Activated naive CD4-positive, alpha-beta T cell treated with anti-CD3 and anti-CD28 coated beads for 36 hours (primary cell): ENCODE measurements at regions not wholly inside any gene's neighbourhood (a gene's known extent, or its start where the extent isn't known, plus 50 kb on each side); places are given as distances from the start of the nearest gene placed in this dataset.
"Not testable (repeated sequence)": the region's sequence is repeated elsewhere in the genome, so short reads cannot be mapped to it uniquely, and the experiment has no call there.

Source experiments
- CTCF ChIA-PET: fragments of 350-600 bp; sonication (Branson Sonifier 250); formaldehyde crosslinking; loops from one replicate; lab custom pipeline; 2021; ENCODE audit warnings: antibody characterized with exemption; lab: Charles Lee
- DNase-seq: peaks from one replicate; pipeline ENCODE4 v3.0.0-alpha.2; 2020
- H3K27ac Mint-ChIP-seq: one replicate; pipeline ENCODE4 v1.8.0; 2021; ENCODE audit warnings: mild to moderate bottlenecking, mixed read lengths
- H3K27me3 Mint-ChIP-seq: one replicate; pipeline ENCODE4 v1.8.0; 2021; ENCODE audit warnings: low read depth, mixed read lengths
- H3K36me3 Mint-ChIP-seq: one replicate; pipeline ENCODE4 v1.8.0; 2021; ENCODE audit warnings: low read depth, mixed read lengths
- H3K4me1 Mint-ChIP-seq: one replicate; pipeline ENCODE4 v1.8.0; 2021; ENCODE audit warnings: low read depth, mixed read lengths
- H3K4me3 Mint-ChIP-seq: one replicate; pipeline ENCODE4 v1.8.0; 2021; ENCODE audit warnings: mild to moderate bottlenecking, moderate library complexity, mixed read lengths
- H3K9me3 Mint-ChIP-seq: one replicate; pipeline ENCODE4 v1.8.0; 2021; ENCODE audit warnings: mixed read lengths
- intact Hi-C: fragments of 100-400 bp; cut with micrococcal nuclease; formaldehyde crosslinking; loops from one replicate; pipeline ENCODE4 v1.15.1; 2023

DNA sequence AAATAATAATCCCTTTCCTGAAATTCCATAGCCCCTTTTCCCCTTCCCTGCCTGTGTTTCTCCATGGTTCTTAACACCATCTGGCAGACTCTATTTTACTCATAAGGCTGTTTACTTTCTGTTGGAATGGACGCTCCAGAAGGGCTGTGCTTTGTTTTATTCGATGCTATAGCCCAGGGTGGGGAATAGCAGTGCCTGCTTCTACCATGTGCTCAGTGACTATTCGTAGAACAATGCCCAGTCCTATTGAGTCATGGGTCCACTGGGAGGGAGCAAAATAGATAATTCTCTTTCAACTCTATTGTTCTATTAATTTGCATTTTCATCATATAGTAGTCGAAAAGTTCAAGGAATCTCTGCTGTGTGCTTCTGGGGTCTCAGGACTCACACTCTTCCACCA lies 565.1 kb downstream of the C6orf118 start:
- Mint-ChIP-seq H3K27me3 (no peaks in the 10 kb centered on the region), H3K36me3 (no peaks in the 10 kb centered on the region)
- intact Hi-C loops: no loop called here

DNA sequence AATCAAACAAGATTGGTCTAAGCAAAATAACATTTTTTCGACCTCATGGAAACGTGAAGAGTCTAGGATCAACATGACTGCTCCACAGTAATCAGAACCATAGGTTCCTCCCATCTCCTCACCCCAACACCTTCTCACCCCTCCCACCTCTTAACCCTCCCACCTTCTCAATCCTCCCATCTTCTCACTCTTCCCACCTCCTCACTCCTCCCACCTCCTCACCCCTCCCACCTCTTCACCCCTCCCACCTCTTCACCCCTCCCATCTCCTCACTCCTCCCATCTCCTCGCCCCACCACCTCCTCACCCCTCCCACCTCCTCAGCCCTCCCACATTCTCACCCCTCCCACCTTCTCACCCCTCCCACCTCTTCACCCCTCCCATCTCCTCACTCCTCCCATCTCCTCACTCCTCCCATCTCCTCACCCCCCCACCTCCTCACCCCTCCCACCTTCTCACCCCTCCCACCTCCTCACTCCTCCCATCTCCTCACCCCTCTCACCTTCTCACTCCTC lies 567.4 kb downstream of the C6orf118 start:
- H3K36me3 Mint-ChIP-seq: no peaks in the 10 kb centered on the region
- H3K4me1 Mint-ChIP-seq: no peaks in the 10 kb centered on the region
- H3K27ac Mint-ChIP-seq: no peak overlapping the region

More for the DNA sequence above, 565.1 kb downstream of the C6orf118 start:
- peaks cover 6% of the 10 kb centered on the region for H3K9me3 Mint-ChIP-seq
- CTCF ChIA-PET: no interaction called here
- no peaks in the 10 kb centered on the region for H3K4me1 Mint-ChIP-seq
- no peak for DNase-seq
- H3K27ac Mint-ChIP-seq: no peak overlapping the region
- no peak overlapping the region for H3K4me3 Mint-ChIP-seq

DNA sequence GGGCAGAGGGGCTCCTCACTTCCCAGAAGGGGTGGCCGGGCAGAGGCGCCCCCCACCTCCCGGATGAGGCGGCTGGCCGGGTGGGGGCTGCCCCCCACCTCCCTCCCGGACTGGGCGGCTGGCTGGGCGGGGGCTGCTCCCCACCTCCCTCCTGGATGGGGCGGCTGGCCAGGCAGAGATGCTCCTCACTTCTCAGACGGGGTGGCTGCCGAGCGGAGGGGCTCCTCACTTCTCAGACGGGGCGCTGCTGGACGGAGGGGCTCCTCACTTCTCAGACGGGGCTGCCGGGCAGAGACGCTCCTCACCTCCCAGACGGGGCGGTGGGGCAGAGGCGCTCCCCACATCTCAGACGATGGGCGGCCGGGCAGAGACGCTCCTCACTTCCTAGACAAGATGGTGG lies 573.3 kb downstream of the C6orf118 start:
- H3K4me3 Mint-ChIP-seq, H3K27ac Mint-ChIP-seq, H3K4me1 Mint-ChIP-seq, DNase-seq, intact Hi-C loops, CTCF ChIA-PET, H3K9me3 Mint-ChIP-seq, H3K36me3 Mint-ChIP-seq, H3K27me3 Mint-ChIP-seq: not testable (repeated sequence)

More for the DNA sequence above, 567.4 kb downstream of the C6orf118 start:
- Mint-ChIP-seq H3K27me3 (no peaks in the 10 kb centered on the region), H3K9me3 (peaks cover 6% of the 10 kb centered on the region), H3K4me3 (no peak overlapping the region)
- no peak for DNase-seq
- CTCF ChIA-PET: no interaction called here
- intact Hi-C loops: no loop called here

DNA sequence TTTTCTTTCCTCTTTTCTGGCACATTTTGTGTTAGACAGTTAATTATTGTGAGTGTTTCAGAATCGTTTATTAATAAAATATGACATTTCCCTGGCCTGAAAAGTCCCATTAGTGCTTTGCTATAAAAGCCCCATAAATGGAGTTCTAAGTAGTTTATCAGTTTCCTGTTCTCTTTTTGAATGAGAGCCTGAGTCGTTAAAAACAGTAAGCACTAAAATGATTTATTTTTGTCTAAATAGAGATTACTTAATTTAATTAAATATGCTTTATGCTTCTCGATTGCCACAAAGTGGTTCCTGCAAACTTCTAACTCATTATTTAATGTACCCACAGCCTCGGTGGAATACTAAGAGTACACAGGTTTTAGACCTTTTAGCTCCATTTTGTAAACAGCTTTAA lies 577.9 kb downstream of the C6orf118 start:
- intact Hi-C loops: no loop called here
- Mint-ChIP-seq H3K36me3 (no peaks in the 10 kb centered on the region), H3K27me3 (no peaks in the 10 kb centered on the region), H3K27ac (no peak overlapping the region), H3K4me1 (no peaks in the 10 kb centered on the region), H3K4me3 (no peak overlapping the region), H3K9me3 (peaks cover 11% of the 10 kb centered on the region)
- CTCF ChIA-PET: no interaction called here
- DNase-seq: no peak

DNA sequence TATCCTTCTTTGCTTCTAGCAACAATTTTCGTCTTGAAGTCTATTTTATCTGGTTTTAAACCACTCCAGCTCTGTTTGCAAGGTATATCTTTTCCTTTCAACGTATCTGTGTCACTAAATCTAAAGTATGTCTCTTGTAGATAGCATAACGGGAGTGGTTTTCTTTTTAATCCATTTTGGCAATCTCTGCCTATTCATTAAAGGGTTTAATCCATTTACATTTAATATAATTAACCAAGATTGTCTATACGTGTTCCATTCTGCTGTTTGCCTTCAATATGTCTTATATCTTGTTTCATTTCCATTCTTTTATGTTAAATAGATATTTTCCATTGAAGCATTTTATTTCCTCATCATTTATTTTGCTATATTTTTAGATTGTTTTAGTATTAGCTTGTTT lies 587.9 kb downstream of the C6orf118 start:
- H3K27me3 Mint-ChIP-seq: no peaks in the 10 kb centered on the region
- no peak for DNase-seq
- CTCF ChIA-PET: no interaction called here
- peaks cover 13% of the 10 kb centered on the region for H3K9me3 Mint-ChIP-seq
- intact Hi-C loops: no loop called here
- H3K4me3 Mint-ChIP-seq: no peak overlapping the region
- no peaks in the 10 kb centered on the region for H3K36me3 Mint-ChIP-seq
- H3K27ac Mint-ChIP-seq: no peak overlapping the region
- no peaks in the 10 kb centered on the region for H3K4me1 Mint-ChIP-seq

DNA sequence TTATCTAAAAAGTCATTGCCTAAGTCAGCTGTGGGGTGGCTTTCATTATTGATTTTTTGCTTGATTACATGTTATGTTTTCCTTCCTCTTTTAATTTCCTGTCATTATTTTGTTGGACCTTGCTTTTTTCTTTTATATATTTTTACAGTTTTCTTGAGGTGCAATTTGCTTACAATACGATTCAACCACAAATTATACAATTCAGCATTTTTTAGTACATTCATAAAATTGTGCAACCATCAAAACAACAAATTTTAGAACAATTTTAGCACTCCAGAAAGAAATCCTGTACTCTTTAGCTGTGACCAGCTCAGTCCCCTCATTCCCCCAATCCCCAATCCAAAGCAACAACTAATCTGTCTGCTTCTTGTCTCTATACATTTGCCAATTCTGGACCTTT lies 608.9 kb downstream of the C6orf118 start:
- no peak overlapping the region for H3K27ac Mint-ChIP-seq
- intact Hi-C loops: no loop called here
- H3K4me1 Mint-ChIP-seq: no peaks in the 10 kb centered on the region
- no peak for DNase-seq
- H3K4me3 Mint-ChIP-seq: no peak overlapping the region
- no peaks in the 10 kb centered on the region for H3K36me3 Mint-ChIP-seq
- CTCF ChIA-PET: no interaction called here
- H3K27me3 Mint-ChIP-seq: no peaks in the 10 kb centered on the region
- peaks cover 7% of the 10 kb centered on the region for H3K9me3 Mint-ChIP-seq

DNA sequence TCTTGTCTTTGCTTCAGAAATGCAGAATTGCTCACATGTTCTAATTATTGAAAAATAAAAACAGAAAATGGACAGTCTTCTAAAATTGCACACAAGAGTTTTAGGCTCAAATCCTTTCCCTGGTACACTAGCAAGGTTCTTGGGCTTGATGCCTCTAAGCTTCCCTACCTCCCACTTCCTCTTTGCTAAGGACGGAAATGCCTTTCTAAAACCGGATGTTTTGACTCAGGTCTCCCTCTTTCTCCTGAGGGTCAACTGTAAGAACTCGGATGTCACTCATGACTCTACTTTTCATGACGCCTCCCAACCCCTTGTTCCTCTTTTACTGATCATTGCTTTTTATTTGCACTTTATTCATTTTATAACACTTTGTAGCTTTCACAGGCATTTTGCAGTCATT lies 613.5 kb downstream of the C6orf118 start:
- intact Hi-C loops: no loop called here
- no peak overlapping the region for H3K4me3 Mint-ChIP-seq
- no peaks in the 10 kb centered on the region for H3K4me1 Mint-ChIP-seq
- no peak overlapping the region for H3K27ac Mint-ChIP-seq
- CTCF ChIA-PET: no interaction called here
- H3K36me3 Mint-ChIP-seq: no peaks in the 10 kb centered on the region
- no peaks in the 10 kb centered on the region for H3K27me3 Mint-ChIP-seq
- no peak for DNase-seq
- peaks cover 7% of the 10 kb centered on the region for H3K9me3 Mint-ChIP-seq

DNA sequence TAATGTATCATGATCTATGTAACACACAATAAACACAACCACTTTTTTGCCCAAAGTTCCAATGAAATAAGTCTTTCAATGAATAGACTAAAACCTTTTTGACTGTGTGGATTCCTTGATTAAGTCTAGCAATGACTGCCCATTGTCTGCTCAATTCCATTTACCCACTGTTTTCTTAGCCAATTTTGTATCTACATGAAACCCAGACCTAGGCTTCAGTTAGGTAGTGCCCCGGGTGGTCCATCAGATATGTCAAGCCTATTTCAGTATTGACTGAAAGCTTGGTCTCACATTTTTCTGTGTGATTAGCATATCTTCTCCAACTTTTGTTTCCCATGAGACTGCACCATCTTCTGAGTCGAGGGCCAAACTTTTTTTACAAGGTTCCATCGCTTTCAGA lies 615.0 kb downstream of the C6orf118 start:
- CTCF ChIA-PET: no interaction called here
- Mint-ChIP-seq H3K9me3 (peaks cover 7% of the 10 kb centered on the region), H3K27ac (no peak overlapping the region), H3K36me3 (no peaks in the 10 kb centered on the region), H3K27me3 (no peaks in the 10 kb centered on the region), H3K4me1 (no peaks in the 10 kb centered on the region), H3K4me3 (no peak overlapping the region)
- intact Hi-C loops: no loop called here
- no peak for DNase-seq

DNA sequence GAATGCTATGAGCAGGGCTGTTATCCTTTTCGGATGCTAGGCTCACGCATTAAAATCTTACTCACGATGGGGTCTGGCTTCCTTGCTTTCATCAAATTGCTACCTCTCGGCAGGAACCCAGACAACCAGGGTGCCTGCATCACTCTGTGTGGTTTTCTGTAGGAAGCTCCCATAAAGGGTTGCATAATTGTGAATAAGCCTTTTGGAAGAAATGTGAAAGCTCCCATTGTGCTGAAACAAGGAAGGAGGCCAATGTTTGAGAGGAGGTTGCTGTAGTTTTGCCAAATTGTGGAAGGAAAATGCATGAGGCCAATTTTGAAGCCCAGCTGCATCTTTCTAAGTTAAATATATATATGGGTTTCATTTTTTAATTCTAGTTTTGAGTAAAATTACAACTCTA lies 615.5 kb downstream of the C6orf118 start:
- DNase-seq: no peak
- Mint-ChIP-seq H3K9me3 (peaks cover 7% of the 10 kb centered on the region), H3K4me1 (no peaks in the 10 kb centered on the region), H3K4me3 (no peak overlapping the region), H3K36me3 (no peaks in the 10 kb centered on the region), H3K27me3 (no peaks in the 10 kb centered on the region), H3K27ac (no peak overlapping the region)
- intact Hi-C loops: no loop called here
- CTCF ChIA-PET: no interaction called here

DNA sequence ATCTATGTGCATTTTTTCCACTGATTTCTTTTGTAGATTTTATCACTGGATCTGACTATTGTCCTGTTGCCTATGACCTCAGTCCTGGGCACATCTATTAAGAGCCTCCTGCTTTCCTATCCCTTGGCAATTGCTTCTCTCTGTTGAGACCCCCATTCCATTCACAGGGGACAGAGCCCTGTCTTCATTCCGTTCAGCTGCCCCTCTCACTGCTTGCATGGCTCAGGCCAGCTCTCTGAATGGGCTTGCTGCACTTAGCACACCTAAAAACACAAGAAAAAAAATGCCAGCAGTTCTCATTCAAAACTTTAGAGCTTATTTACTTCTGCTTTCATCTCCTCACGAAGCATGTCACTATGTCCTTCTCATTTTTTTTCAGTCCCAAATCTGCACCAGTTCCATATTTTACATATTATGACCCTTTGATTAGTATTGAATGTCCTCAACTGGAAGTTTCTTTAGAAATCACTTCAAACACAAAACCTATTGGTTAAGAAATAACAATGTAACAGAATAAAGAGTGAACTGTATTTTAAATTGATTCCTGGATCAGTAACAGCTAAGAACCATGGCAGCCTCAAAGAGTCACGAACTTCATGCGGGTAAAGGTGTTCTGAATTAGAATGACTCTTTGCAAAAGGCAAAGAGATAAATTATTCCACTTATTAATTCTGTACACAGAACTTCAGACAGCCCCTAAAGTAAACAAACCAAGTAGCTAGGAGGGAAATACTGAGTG lies 616.5 kb downstream of the C6orf118 start:
- no peaks in the 10 kb centered on the region for H3K4me1 Mint-ChIP-seq
- no peaks in the 10 kb centered on the region for H3K36me3 Mint-ChIP-seq
- H3K27me3 Mint-ChIP-seq: no peaks in the 10 kb centered on the region
- H3K9me3 Mint-ChIP-seq: peaks cover 7% of the 10 kb centered on the region
- no peak for DNase-seq
- intact Hi-C loops: no loop called here
- CTCF ChIA-PET: no interaction called here
- no peak overlapping the region for H3K4me3 Mint-ChIP-seq
- H3K27ac Mint-ChIP-seq: no peak overlapping the region

DNA sequence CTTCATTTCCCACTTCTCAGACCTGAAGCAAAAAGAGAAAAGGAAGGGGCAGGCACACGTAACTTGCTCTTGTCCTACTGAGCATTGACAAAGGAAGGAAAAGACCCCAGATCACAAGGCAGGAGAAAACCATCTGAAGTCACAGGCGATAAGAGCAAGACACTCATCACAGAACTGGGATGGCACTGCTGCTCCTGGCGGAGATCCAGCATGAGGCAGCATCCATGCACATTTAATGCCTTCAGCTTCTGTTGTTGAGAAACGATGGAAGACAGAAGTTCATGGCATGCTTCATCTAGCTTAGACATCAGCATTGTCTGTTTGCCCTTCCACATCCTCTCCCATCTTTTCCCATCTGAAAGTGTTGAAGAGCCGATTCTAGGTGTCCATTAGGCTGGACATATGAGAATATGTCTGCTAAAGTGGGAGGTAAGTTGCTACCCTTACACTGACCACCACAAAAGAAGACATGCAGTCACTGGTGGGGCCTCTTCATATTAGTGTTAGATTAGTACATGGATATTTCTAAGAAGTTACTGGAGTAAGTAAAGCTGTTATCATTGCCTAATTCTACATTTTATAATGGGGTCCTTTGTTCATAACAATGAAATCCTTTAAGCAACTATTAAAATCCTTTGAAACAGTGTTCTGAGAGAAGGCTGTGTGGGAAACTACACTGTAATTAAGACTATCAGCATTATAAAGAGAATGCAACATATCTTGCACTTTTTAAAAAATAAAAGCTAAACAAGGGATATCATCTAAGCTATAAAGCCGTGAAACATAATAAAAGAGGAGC lies 618.5 kb downstream of the C6orf118 start:
- CTCF ChIA-PET: no interaction called here
- no peak overlapping the region for H3K4me3 Mint-ChIP-seq
- H3K4me1 Mint-ChIP-seq: no peaks in the 10 kb centered on the region
- H3K36me3 Mint-ChIP-seq: no peaks in the 10 kb centered on the region
- no peaks in the 10 kb centered on the region for H3K27me3 Mint-ChIP-seq
- H3K9me3 Mint-ChIP-seq: peaks cover 7% of the 10 kb centered on the region
- no peak for DNase-seq
- intact Hi-C loops: no loop called here
- no peak overlapping the region for H3K27ac Mint-ChIP-seq

DNA sequence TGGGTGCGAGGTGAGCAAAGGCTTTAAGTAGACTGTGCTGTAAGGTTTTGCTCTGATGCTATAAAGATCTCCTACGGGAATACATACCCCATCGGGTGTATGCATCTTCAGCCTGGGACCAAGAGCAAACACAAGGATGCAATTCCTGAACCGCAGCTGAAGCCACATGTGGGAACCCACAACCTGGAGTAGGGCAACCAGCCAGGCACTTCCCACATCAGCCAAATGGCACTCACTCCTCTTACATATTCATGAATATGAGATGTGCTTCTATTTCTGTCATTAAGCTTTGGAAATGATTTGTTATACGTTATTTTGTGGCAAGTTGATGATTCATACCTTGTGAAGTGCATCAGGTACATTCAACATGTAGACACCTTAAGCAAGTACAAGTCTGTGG lies 619.2 kb downstream of the C6orf118 start:
- Mint-ChIP-seq H3K4me3 (no peak overlapping the region), H3K36me3 (no peaks in the 10 kb centered on the region), H3K9me3 (peaks cover 6% of the 10 kb centered on the region), H3K27me3 (no peaks in the 10 kb centered on the region), H3K4me1 (no peaks in the 10 kb centered on the region), H3K27ac (no peak overlapping the region)
- CTCF ChIA-PET: no interaction called here
- no peak for DNase-seq
- intact Hi-C loops: no loop called here

DNA sequence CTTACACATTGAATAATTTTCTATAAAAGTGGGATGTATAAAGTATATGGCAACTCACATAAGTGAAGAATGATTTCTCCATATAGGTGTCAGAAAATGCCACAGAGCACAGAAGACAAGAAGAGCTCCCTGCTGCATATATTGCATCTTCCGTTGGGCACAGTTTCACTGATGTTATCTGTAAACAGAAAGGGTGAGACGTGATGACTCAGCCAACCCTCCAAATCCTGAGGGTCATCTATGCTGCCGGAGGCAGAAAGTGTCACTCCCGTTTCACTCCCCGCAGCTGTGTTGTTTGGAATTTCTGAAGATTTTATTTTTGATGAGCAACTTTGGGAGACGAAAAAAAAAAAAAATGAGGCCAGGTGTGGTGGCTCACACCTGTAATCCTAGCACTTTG lies 644.1 kb downstream of the C6orf118 start:
- peaks cover 2% of the 10 kb centered on the region for H3K9me3 Mint-ChIP-seq
- H3K36me3 Mint-ChIP-seq: no peaks in the 10 kb centered on the region
- DNase-seq: no peak
- H3K27ac Mint-ChIP-seq: no peak overlapping the region
- H3K27me3 Mint-ChIP-seq: no peaks in the 10 kb centered on the region
- H3K4me1 Mint-ChIP-seq: no peaks in the 10 kb centered on the region
- H3K4me3 Mint-ChIP-seq: no peak overlapping the region
- intact Hi-C loops: no loop called here
- CTCF ChIA-PET: no interaction called here
